ENCODE measurements at regions not wholly inside any gene's neighbourhood (a gene's known extent, or its start where the extent isn't known, plus 50 kb on each side); places are given as distances from the start of the nearest gene placed in this dataset.

DNA sequence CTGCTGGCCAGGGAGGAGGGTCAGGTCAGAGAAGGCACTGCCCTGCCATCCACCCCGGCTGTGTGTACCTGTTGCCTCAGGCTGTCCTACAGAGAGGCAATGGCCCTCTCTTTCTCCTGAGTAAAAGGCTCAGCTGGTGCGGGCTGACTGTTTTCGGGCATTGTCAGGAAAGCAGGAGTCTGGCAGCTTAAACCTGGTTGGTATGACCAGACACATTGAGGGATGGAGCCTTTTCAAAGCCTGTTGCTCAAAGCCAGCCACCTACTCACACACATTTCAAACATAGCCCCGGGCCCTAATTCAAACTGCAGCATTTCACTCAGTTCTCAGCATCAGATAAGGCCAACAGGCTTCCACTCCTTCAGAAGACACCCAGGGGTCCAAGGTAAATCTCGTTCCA is 61.8 kb upstream of the PDX1 start:
- TF ChIP-seq, protein P1, sequence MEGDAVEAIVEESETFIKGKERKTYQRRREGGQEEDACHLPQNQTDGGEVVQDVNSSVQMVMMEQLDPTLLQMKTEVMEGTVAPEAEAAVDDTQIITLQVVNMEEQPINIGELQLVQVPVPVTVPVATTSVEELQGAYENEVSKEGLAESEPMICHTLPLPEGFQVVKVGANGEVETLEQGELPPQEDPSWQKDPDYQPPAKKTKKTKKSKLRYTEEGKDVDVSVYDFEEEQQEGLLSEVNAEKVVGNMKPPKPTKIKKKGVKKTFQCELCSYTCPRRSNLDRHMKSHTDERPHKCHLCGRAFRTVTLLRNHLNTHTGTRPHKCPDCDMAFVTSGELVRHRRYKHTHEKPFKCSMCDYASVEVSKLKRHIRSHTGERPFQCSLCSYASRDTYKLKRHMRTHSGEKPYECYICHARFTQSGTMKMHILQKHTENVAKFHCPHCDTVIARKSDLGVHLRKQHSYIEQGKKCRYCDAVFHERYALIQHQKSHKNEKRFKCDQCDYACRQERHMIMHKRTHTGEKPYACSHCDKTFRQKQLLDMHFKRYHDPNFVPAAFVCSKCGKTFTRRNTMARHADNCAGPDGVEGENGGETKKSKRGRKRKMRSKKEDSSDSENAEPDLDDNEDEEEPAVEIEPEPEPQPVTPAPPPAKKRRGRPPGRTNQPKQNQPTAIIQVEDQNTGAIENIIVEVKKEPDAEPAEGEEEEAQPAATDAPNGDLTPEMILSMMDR (IDR thresholded peaks at IDR 0.05; ENCODE audit: insufficient read depth, low read length), result no peak
- TF ChIP-seq, protein P2, sequence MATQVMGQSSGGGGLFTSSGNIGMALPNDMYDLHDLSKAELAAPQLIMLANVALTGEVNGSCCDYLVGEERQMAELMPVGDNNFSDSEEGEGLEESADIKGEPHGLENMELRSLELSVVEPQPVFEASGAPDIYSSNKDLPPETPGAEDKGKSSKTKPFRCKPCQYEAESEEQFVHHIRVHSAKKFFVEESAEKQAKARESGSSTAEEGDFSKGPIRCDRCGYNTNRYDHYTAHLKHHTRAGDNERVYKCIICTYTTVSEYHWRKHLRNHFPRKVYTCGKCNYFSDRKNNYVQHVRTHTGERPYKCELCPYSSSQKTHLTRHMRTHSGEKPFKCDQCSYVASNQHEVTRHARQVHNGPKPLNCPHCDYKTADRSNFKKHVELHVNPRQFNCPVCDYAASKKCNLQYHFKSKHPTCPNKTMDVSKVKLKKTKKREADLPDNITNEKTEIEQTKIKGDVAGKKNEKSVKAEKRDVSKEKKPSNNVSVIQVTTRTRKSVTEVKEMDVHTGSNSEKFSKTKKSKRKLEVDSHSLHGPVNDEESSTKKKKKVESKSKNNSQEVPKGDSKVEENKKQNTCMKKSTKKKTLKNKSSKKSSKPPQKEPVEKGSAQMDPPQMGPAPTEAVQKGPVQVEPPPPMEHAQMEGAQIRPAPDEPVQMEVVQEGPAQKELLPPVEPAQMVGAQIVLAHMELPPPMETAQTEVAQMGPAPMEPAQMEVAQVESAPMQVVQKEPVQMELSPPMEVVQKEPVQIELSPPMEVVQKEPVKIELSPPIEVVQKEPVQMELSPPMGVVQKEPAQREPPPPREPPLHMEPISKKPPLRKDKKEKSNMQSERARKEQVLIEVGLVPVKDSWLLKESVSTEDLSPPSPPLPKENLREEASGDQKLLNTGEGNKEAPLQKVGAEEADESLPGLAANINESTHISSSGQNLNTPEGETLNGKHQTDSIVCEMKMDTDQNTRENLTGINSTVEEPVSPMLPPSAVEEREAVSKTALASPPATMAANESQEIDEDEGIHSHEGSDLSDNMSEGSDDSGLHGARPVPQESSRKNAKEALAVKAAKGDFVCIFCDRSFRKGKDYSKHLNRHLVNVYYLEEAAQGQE (IDR thresholded peaks at IDR 0.05; ENCODE audit: insufficient replicate concordance, low read depth), result no peak
- TF ChIP-seq POLR2AphosphoS5 (IDR thresholded peaks at IDR 0.05; ENCODE audit: low read depth) (no peak), GABPA (IDR thresholded peaks at IDR 0.05; ENCODE audit: low read depth) (no peak), SPI1 (IDR thresholded peaks at IDR 0.05; ENCODE audit: borderline replicate concordance, low read depth) (no peak)
